ENCODE measurements at regions not wholly inside any gene's neighbourhood (a gene's known extent, or its start where the extent isn't known, plus 50 kb on each side); places are given as distances from the start of the nearest gene placed in this dataset.

GRCh38 chr13:107864543-107865317 is 350.6 kb downstream of the LIG4 start:
- DNase-seq (ENCODE audit: extremely low spot score), result no peak
- intact Hi-C loops (cut with DNase I), result no loop called here
- Histone ChIP-seq H3K27ac (replicated peaks in 1 of 4) (no peak overlapping the region), H3K4me1 (peaks cover 18 to 34% (median 29%) of the 10 kb centered on the region in 4 donors), H3K4me3 (no peak overlapping the region), H3K27me3 (peaks cover 0 to 47% (median 9%) of the 10 kb centered on the region in 4 donors), H3K36me3 (no peaks in the 10 kb centered on the region), H3K9me3 (no peaks in the 10 kb centered on the region)
- whole genome bisulfite sequencing, result 34% methylated on average over 10 of the region's 10 CpGs
- TF ChIP-seq EP300 (IDR thresholded peaks at IDR 0.05), result no peak
- TF ChIP-seq POLR2AphosphoS5 (IDR thresholded peaks at IDR 0.05), result no peak
- TF ChIP-seq POLR2A (IDR thresholded peaks at IDR 0.05; ENCODE audit: low read depth), result no peak
- TF ChIP-seq CTCF (IDR thresholded peaks at IDR 0.05), result no peak

GRCh38 chr13:107860284-107860683 is 355.1 kb downstream of the LIG4 start:
- no peak overlapping the region for H3K4me3 ChIP-seq
- WGBS, result 87% methylated on average over 3 of the region's 3 CpGs
- H3K27ac ChIP-seq (replicated peaks in 1 of 4), result no peak overlapping the region
- H3K9me3 ChIP-seq, result no peaks in the 10 kb centered on the region
- H3K27me3 ChIP-seq, result peaks cover 0 to 15% (median 0%) of the 10 kb centered on the region in 4 donors
- TF ChIP-seq POLR2A (IDR thresholded peaks at IDR 0.05; ENCODE audit: low read depth) (no peak), CTCF (IDR thresholded peaks at IDR 0.05) (no peak), POLR2AphosphoS5 (IDR thresholded peaks at IDR 0.05) (no peak), EP300 (IDR thresholded peaks at IDR 0.05) (no peak)
- no peaks in the 10 kb centered on the region for H3K36me3 ChIP-seq
- H3K4me1 ChIP-seq, result no peaks in the 10 kb centered on the region
- DNase-seq (ENCODE audit: extremely low spot score), result no peak
- intact Hi-C loops (cut with DNase I), result no loop called here

- 82% methylated on average over 4 of the region's 4 CpGs for WGBS
- Histone ChIP-seq H3K4me3 (no peak overlapping the region), H3K9me3 (no peaks in the 10 kb centered on the region), H3K36me3 (no peaks in the 10 kb centered on the region), H3K27ac (replicated peaks in 1 of 4) (no peak overlapping the region), H3K27me3 (peaks cover 0 to 5% (median 0%) of the 10 kb centered on the region in 4 donors), H3K4me1 (no peaks in the 10 kb centered on the region)
- intact Hi-C loops (cut with DNase I), result no loop called here
- no peak for DNase-seq (ENCODE audit: extremely low spot score)
- TF ChIP-seq EP300 (IDR thresholded peaks at IDR 0.05) (no peak), POLR2AphosphoS5 (IDR thresholded peaks at IDR 0.05) (no peak), POLR2A (IDR thresholded peaks at IDR 0.05; ENCODE audit: low read depth) (no peak), CTCF (IDR thresholded peaks at IDR 0.05) (no peak)
Measured at GRCh38 chr13:107854880-107855279, 360.5 kb downstream of the LIG4 start.

GRCh38 chr13:107852072-107852471 is 363.3 kb downstream of the LIG4 start:
- Histone ChIP-seq H3K4me1 (no peaks in the 10 kb centered on the region), H3K27me3 (no peaks in the 10 kb centered on the region), H3K4me3 (no peak overlapping the region), H3K27ac (replicated peaks in 1 of 4) (no peak overlapping the region), H3K9me3 (no peaks in the 10 kb centered on the region), H3K36me3 (no peaks in the 10 kb centered on the region)
- no peak for TF ChIP-seq EP300 (IDR thresholded peaks at IDR 0.05)
- no peak for TF ChIP-seq POLR2A (IDR thresholded peaks at IDR 0.05; ENCODE audit: low read depth)
- TF ChIP-seq CTCF (IDR thresholded peaks at IDR 0.05), result no peak
- no peak for TF ChIP-seq POLR2AphosphoS5 (IDR thresholded peaks at IDR 0.05)
- intact Hi-C loops (cut with DNase I), result no loop called here
- 89% methylated on average over 2 of the region's 2 CpGs for WGBS
- DNase-seq (ENCODE audit: extremely low spot score), result no peak

- TF ChIP-seq POLR2AphosphoS5 (IDR thresholded peaks at IDR 0.05), result no peak
- intact Hi-C loops (cut with DNase I), result no loop called here
- no peak for DNase-seq (ENCODE audit: extremely low spot score)
Measured at GRCh38 chr13:107851670-107852069, 363.7 kb downstream of the LIG4 start.

More at GRCh38 chr13:107851670-107852069, 363.7 kb downstream of the LIG4 start:
- no peaks in the 10 kb centered on the region for H3K27me3 ChIP-seq
- WGBS, result 81% methylated on average over 3 of the region's 3 CpGs
- H3K4me3 ChIP-seq, result no peak overlapping the region
- H3K36me3 ChIP-seq, result no peaks in the 10 kb centered on the region
- H3K9me3 ChIP-seq, result no peaks in the 10 kb centered on the region
- no peak overlapping the region for H3K27ac ChIP-seq (replicated peaks in 1 of 4)
- no peaks in the 10 kb centered on the region for H3K4me1 ChIP-seq
